Keratinocyte (primary cell): ENCODE measurements at regions not wholly inside any gene's neighbourhood (a gene's known extent, or its start where the extent isn't known, plus 50 kb on each side); places are given as distances from the start of the nearest gene placed in this dataset.

Experiments used
- CTCF ChIP-seq, 3 experiments: IDR thresholded peaks in 1 of 3; conservative IDR thresholded peaks in 1 of 3; optimal IDR thresholded peaks in 1 of 3; 2 replicates in 2 of 3; 3 replicates in 1 of 3; pipeline versions ENCODE3 to v1.5.1; 2011; ENCODE audit warnings: low read length in 3 of 3, mild to moderate bottlenecking in 3 of 3, moderate library complexity in 2 of 3, control low read depth in 1 of 3, inconsistent platforms in 1 of 3; ENCODE audit not compliant: insufficient read depth in 2 of 3; ENCODE audit errors: extremely low read depth in 1 of 3
- EZH2 ChIP-seq: IDR thresholded peaks from one replicate; pipeline ENCODE4 v1.6.1; 2012; ENCODE audit warnings: inconsistent platforms, mild to moderate bottlenecking, low read length, moderate library complexity

GRCh38 chr2:188684795-188685194 lies 289.4 kb upstream of the COL3A1 start:
- TF ChIP-seq CTCF (optimal IDR thresholded peaks at IDR 0.05 in 1 of 3, IDR thresholded peaks at IDR 0.05 in 1 of 3, conservative IDR thresholded peaks at IDR 0.05 in 1 of 3; ENCODE audit: extremely low read depth in 1 of 3, insufficient read depth in 2 of 3, low read length in 3 of 3) (no peak), EZH2 (no peak)
